ENCODE measurements at regions not wholly inside any gene's neighbourhood (a gene's known extent, or its start where the extent isn't known, plus 50 kb on each side); places are given as distances from the start of the nearest gene placed in this dataset.

DNA sequence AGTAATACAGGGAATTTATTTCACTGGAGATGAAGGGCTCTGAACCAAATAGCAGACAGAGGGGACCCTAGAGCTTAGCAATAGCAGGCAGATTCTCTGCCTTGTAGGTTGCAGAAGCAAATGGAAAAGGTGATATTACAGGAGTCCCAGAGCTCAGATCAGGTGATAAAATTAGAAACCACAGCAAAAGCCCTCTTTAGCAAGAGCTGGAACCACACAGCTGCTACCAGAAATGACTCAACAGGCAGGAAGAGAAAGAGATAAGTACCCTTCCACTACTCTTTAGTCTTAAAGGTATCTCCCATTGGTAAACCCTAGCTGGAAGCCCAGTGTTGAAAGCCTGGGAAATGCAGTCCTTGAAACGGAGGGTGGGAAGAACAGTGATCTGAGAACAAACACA, 535.6 kb upstream of the GHITM start:
- TF ChIP-seq, protein P1, sequence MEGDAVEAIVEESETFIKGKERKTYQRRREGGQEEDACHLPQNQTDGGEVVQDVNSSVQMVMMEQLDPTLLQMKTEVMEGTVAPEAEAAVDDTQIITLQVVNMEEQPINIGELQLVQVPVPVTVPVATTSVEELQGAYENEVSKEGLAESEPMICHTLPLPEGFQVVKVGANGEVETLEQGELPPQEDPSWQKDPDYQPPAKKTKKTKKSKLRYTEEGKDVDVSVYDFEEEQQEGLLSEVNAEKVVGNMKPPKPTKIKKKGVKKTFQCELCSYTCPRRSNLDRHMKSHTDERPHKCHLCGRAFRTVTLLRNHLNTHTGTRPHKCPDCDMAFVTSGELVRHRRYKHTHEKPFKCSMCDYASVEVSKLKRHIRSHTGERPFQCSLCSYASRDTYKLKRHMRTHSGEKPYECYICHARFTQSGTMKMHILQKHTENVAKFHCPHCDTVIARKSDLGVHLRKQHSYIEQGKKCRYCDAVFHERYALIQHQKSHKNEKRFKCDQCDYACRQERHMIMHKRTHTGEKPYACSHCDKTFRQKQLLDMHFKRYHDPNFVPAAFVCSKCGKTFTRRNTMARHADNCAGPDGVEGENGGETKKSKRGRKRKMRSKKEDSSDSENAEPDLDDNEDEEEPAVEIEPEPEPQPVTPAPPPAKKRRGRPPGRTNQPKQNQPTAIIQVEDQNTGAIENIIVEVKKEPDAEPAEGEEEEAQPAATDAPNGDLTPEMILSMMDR (IDR thresholded peaks at IDR 0.05), result no peak
- no peak for TF ChIP-seq POLR2A (IDR thresholded peaks at IDR 0.05)
